GM12891 (cell line): ENCODE measurements at regions not wholly inside any gene's neighbourhood (a gene's known extent, or its start where the extent isn't known, plus 50 kb on each side); places are given as distances from the start of the nearest gene placed in this dataset.

Experiments used
- DNase-seq: peaks from one replicate; pipeline ENCODE4 v3.0.0; 2011; ENCODE audit warnings: low spot score; ENCODE audit not compliant: insufficient read length
- FAIRE-seq: peaks from 2 replicates; lab custom pipeline; 2011; peaks lifted over from hg19 to GRCh38; lab: Jason Lieb, UNC
- PAX5 ChIP-seq: IDR thresholded peaks from 2 replicates; pipeline ENCODE4 v1.6.1; 2011; ENCODE audit warnings: low read length, moderate library complexity, mild to moderate bottlenecking; ENCODE audit not compliant: insufficient read depth, severe bottlenecking
- POLR2A ChIP-seq: IDR thresholded peaks from 2 replicates; pipeline ENCODE4 v1.6.1; 2011; ENCODE audit warnings: low read depth, low read length, control low read depth
- POLR2AphosphoS5 ChIP-seq: IDR thresholded peaks from 2 replicates; pipeline ENCODE4 v1.6.1; 2011; ENCODE audit warnings: low read depth, low read length, control low read depth
- POU2F2 ChIP-seq: IDR thresholded peaks from 2 replicates; pipeline ENCODE4 v1.6.1; 2011; ENCODE audit warnings: low read depth, mild to moderate bottlenecking, control low read depth, low read length, moderate library complexity
- SPI1 ChIP-seq: IDR thresholded peaks from 2 replicates; pipeline ENCODE4 v1.6.1; 2011; ENCODE audit warnings: low read depth, low read length, control low read depth
- TAF1 ChIP-seq: IDR thresholded peaks from 2 replicates; pipeline ENCODE4 v1.6.1; 2011; ENCODE audit warnings: low read depth, low read length, control low read depth

DNA sequence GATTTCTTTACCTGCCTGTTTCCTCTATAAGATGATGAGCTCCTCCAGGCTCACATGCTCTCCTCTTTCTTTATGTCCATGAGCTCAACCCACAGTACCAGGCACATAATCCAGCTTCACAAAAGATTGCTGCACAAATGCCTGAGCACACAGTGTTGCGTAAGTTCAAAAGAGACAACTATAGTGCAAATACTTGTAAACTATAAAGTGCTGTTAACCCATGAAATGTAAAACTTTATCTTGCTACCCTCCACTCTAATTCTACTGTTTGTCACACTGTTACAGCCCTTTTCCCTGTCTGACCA lies 101.0 kb upstream of the LPP start:
- no peak for FAIRE-seq
- DNase-seq = no peak
- TF ChIP-seq POLR2AphosphoS5 = no peak
- no peak for TF ChIP-seq PAX5
- TF ChIP-seq TAF1 = no peak

DNA sequence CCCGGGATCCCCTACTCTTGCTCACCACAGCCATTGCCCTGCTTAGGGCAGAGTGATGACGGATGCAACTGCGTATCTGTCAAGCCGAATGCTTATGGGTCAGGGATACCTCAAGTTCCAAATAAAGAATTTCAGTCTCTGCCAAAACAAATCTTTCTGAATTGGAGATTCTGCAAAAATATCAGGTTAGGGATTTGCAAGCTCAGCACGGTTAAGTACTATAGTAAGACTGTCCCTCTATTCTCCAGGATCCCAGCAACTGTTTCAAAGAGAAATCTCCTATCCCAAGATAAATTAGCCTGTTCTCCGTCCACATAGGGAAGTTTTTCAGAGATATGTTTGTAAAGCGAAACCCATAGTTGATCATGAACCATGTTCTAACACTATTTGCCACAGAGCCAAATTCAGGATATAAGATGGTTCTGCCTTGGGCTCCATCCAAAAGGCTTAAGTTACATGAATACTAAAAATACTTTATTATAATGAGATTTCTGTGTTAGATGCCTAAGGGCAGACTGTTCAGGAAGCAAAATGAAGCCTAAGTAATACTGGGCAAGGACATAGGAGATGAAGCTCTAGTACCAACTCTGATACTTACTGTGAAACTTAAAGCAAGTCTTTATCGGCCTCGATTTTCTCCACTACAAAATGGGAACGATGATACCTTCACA lies 100.1 kb upstream of the LPP start:
- TF ChIP-seq POLR2AphosphoS5 = no peak
- TF ChIP-seq SPI1 = no peak
- no peak for TF ChIP-seq PAX5
- no peak for TF ChIP-seq POLR2A
- TF ChIP-seq POU2F2 = no peak
- no peak for TF ChIP-seq TAF1
- no peak for DNase-seq
- FAIRE-seq = no peak

DNA sequence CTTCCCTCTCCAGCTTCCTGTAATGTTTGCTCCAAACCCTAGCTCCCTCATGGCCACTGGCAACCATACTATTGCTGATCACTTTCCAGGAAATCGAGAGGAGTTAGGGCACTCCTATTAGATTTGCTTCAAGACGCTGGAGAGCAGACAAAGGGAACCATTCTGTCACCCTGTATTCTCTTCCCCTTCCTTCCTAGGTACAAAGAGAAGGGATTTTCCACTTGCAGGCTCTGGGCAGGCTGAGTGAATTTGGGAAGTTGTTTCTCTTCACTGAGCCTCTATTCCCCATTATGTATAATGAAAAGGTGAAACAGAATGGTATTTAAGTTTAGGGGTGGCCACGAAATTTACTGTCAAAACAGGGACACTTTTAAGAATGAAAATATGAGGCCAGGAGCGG lies 99.4 kb upstream of the LPP start:
- FAIRE-seq (no peak), DNase-seq (no peak)
- TF ChIP-seq SPI1 (no peak), TAF1 (no peak), POLR2A (no peak), PAX5 (no peak), POU2F2 (no peak), POLR2AphosphoS5 (no peak)

DNA sequence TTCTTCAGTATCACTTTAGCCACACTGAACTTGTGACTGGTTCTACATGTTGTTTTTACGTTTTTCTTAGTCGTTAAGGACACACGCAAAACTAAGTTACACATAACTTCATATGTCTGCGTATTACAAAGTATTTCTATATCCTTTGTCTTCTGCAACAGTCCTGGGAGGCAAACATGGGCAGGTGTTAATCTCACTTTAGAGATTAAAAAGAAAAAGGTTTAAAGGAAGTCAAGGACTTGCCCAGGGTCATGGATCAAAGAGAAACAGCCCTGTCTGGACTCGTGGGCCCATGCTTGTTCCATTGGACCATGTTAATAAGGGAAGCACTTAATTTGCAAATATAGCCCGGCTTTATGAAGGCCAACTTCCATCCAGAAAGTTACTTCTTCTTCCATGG lies 98.6 kb upstream of the LPP start:
- TF ChIP-seq TAF1 (no peak), PAX5 (no peak), POLR2A (no peak), SPI1 (no peak), POU2F2 (no peak)
- no peak for DNase-seq
- no peak for FAIRE-seq

DNA sequence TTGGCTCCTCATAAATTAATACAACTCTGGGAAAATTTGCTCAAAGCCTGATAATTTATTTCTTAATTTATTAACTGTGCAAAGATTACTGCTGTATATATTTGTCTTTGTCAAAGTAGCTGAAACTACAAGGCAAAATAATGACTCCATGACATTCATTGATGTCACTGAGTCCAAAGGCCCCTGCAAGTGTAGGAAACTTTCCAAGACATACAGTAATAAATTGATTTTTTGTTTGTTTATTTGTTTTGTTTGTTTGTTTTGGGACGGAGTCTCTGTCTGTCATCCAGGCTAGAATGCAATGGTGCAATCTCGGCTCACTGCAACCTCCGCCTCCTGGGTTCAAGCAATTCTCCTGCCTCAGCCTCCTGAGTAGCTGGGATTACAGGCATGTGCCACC lies 96.8 kb upstream of the LPP start:
- FAIRE-seq (no peak), DNase-seq (no peak)
- TF ChIP-seq POLR2A (no peak), POU2F2 (no peak), POLR2AphosphoS5 (no peak), PAX5 (no peak), SPI1 (no peak), TAF1 (no peak)

DNA sequence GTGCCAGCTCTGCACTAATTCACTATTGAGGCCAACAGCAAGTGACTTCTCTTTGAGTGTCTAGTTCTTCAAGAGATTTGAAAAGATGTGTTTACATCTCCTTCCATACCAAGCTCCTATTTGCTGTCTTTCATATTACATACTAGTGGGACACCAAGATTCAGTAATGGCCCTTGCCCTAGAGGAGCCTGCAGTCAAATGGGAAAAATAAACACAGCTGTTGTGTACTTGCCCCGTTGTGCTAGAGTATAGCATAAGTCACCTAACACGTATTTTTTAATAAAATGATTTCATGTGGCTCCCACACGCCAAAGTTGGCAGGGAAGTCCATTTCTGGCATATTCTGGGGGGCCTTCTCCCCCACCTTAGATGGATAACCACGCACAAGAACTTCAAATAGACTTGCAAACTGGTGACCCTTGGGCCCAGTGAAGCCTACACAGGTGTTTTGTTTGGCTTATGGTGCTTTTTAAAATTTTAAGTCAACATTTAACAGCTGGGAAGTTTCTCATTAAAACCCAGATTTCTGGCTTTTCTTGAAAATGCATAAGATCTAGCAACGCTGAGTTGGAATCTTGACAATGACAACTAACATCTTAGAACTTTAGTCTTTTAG lies 95.3 kb upstream of the LPP start:
- DNase-seq (no peak), FAIRE-seq (no peak)
- TF ChIP-seq TAF1 (no peak), SPI1 (no peak), POLR2A (no peak), POU2F2 (no peak), POLR2AphosphoS5 (no peak), PAX5 (no peak)

DNA sequence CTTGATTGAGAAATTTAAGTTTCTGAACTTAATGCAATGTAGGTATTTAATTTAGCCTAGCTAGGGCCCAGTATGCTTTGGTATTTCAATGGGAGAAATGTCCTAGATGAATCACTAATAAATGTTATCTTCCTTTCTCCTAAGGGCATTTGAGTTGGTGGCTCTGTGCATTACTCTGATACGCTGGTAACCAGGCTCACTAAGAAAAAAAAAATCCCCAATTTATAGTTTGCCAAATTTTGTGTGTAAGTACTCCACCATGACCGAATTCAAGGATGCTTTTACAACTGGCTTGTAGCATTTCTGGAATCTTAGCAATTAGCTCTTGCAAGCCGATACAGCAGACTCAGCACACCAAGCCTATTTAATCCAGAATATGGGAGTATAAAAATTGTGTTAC lies 94.6 kb upstream of the LPP start:
- no peak for FAIRE-seq
- TF ChIP-seq POU2F2 = no peak
- TF ChIP-seq POLR2A = no peak
- no peak for TF ChIP-seq SPI1
- no peak for TF ChIP-seq TAF1
- no peak for TF ChIP-seq PAX5
- no peak for TF ChIP-seq POLR2AphosphoS5

DNA sequence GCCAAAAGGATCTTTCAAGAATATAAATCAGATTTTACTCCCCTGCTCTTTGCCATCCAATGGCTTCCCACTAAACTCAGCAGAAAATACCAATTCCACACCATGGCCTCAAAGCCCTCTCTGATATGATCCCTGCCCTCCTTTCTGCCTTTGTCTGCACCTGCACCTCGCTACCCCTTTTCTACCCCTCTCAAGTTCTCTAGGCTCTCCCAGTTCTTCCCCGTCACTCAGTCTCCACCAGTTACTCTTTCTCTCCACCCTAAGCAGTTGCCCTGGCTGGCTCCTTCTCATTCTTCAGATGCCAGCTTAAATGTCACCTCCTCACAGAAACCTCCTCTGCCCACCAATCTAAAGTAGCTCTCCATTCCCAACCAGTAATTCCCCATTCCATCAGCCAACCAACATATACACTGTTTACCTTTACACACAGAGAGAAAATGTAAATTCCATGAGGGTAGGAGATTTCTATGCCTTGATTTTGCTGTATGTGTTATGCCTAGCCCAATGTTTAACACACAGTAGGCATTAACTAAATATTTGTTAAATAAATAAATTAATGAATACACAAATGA lies 93.6 kb upstream of the LPP start:
- DNase-seq = no peak
- TF ChIP-seq POU2F2 (no peak), POLR2AphosphoS5 (no peak), SPI1 (no peak), TAF1 (no peak), PAX5 (no peak), POLR2A (no peak)
- no peak for FAIRE-seq

More for the DNA sequence above, 94.6 kb upstream of the LPP start:
- no peak for DNase-seq

DNA sequence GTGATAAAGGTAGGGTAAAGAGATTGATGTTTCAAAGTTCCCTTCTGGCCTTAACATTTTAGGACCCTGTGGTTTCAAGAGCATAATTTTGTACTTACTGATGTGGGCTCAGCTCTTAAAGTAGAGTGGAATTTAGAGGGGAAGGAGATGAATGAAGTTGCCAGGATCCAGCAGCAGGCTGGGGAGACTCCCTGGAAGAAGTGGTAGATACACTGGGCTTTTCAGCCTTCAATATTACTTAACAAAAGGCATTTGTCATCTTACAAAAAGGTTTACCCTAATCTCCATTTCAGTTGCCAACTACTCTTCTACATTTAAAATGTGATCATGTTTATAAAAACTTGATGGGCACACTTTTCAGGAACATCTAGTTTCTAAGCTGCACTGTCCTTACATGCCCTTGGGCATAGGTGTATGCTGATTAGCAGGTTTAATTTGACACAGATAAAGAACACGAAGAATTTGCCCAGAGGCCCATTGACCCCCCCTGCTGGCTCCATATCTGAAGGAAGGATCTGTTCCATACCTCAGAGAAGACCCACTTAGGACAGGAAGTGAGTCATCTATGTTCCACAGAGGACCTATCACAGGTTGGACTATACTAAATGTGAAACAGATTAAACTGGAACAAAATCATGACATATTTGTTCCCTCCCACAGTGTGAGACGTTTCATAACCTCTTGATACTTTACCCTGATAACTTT lies 93.0 kb upstream of the LPP start:
- no peak for FAIRE-seq

More for the DNA sequence above, 93.0 kb upstream of the LPP start:
- TF ChIP-seq POLR2AphosphoS5 = no peak
- no peak for TF ChIP-seq PAX5
- no peak for TF ChIP-seq SPI1
- no peak for TF ChIP-seq TAF1
- no peak for TF ChIP-seq POLR2A
- DNase-seq = no peak
